Central memory CD8-positive, alpha-beta T cell (primary cell): ENCODE measurements at regions not wholly inside any gene's neighbourhood (a gene's known extent, or its start where the extent isn't known, plus 50 kb on each side); places are given as distances from the start of the nearest gene placed in this dataset.
"Not testable (repeated sequence)": the region's sequence is repeated elsewhere in the genome, so short reads cannot be mapped to it uniquely, and the experiment has no call there.

Experiments used
- ATAC-seq: fragments of 150-1000 bp; cut with Tn5 transposase; replicated peaks from 2 replicates; pipeline ENCODE4 v1.10.0; 2022; ENCODE audit warnings: mild to moderate bottlenecking, moderate FRiP score, moderate number of reproducible peaks; ENCODE audit not compliant: poor library complexity, severe bottlenecking; ENCODE audit errors: extremely low read depth
- DNase-seq, 2 donors: peaks; one replicate each; pipeline ENCODE4 v3.0.0; 2021; ENCODE audit warnings: low spot score in 2 of 2
- H3K27ac Mint-ChIP-seq: one replicate; pipeline ENCODE4 v1.8.0; 2022; ENCODE audit warnings: low read depth, mild to moderate bottlenecking, moderate library complexity, mixed read lengths
- H3K27me3 Mint-ChIP-seq: one replicate; pipeline ENCODE4 v1.8.0; 2022; ENCODE audit warnings: mixed read lengths
- H3K36me3 Mint-ChIP-seq: one replicate; pipeline ENCODE4 v1.8.0; 2022; ENCODE audit warnings: mild to moderate bottlenecking, moderate library complexity, mixed read lengths; ENCODE audit not compliant: insufficient read depth
- H3K4me1 Mint-ChIP-seq: one replicate; pipeline ENCODE4 v1.8.0; 2022; ENCODE audit warnings: mixed read lengths
- H3K4me3 Mint-ChIP-seq: one replicate; pipeline ENCODE4 v1.8.0; 2022; ENCODE audit warnings: mild to moderate bottlenecking, moderate library complexity, mixed read lengths
- H3K9me3 Mint-ChIP-seq: one replicate; pipeline ENCODE4 v1.8.0; 2022; ENCODE audit warnings: mixed read lengths

DNA sequence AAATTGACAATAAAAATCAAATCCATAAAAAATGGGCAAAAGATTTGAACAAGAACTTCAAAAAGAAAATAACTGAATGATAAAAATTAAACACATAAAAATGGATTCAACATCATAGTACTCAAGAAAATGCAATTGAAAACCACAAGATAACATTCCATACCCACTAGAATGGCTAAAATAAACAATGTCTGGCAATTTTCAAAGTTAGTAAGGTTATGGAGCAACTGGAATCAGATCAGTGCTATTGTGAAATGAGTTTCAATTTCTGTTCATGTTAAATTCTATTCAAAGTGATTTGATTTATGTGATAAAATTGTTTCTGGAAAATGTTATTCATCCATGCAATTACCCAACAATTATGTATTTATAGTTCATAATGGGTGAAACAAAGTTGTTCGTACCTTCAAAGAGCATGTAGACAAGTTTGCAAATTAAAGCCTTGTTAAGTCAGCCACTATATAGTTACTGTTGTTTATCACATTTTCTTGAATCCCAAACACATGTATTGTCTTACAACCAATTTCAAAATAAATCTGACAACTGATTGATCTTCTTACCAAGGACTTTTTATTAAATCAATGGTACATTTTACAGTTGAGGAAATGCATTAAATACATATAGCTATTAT lies 151.5 kb upstream of the CENPW start:
- Mint-ChIP-seq H3K27ac (no peak overlapping the region), H3K9me3 (no peaks in the 10 kb centered on the region), H3K36me3 (no peaks in the 10 kb centered on the region), H3K4me1 (no peaks in the 10 kb centered on the region), H3K4me3 (no peak overlapping the region), H3K27me3 (no peaks in the 10 kb centered on the region)
- ATAC-seq (no peak), DNase-seq (no peak)

DNA sequence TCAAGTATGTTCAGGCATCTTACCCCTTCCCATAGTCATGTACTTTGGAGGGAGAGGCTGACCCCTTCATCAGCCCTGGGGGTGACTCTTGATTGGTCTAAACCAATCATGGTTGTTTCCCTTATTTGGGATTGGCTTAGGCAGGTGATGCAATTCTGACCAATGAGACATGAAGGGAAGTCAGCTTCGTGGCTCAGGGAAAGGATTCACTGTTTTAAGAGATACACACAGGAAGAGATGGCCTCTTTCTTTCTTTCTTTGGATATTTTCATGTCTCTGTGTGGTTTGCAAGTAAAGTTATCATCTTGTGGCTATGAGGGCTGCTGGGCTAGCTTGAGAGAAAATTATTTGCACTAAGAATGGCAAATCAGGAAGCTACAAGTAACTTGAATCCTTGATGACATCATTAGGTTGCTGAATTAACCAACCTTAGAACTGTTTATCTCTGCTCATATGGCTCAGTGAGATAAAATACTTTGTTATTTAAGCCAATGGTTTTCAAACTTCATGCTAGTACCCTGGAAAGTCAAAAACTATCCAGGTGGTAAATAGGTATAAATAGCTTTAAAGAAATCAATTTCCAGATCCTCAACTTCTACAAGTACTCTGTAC lies 144.2 kb upstream of the CENPW start:
- ATAC-seq, result no peak
- Mint-ChIP-seq H3K4me3 (no peak overlapping the region), H3K27me3 (no peaks in the 10 kb centered on the region), H3K4me1 (no peaks in the 10 kb centered on the region), H3K36me3 (no peaks in the 10 kb centered on the region), H3K27ac (no peak overlapping the region), H3K9me3 (no peaks in the 10 kb centered on the region)
- no peak for DNase-seq

- no peaks in the 10 kb centered on the region for H3K27me3 Mint-ChIP-seq
- ATAC-seq, result no peak
- H3K27ac Mint-ChIP-seq, result no peak overlapping the region
- no peaks in the 10 kb centered on the region for H3K9me3 Mint-ChIP-seq
- no peaks in the 10 kb centered on the region for H3K4me1 Mint-ChIP-seq
- H3K4me3 Mint-ChIP-seq, result no peak overlapping the region
- no peak for DNase-seq
- no peaks in the 10 kb centered on the region for H3K36me3 Mint-ChIP-seq
Measured at GRCh38 chr6:126198631-126199030, 141.3 kb upstream of the CENPW start.

DNA sequence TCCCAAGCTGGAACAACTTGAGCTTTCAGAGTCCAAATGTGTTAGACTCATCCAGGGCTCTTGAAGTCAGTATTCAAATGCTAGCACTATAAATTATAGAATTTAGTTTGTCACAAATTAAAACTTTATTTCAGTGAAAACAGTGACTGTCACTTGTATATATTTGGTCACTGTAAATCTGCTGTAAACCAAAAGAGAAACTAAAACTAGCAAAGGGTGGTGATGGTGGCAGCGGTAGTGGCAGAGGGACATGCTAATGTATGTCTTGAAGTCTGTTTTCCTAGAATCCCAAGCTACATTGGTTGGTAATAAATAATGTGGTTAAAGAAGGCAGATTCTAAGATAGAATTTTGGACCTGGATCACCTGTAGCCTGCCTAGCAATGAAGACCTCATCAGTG lies 140.4 kb upstream of the CENPW start:
- Mint-ChIP-seq H3K27ac (peak overlapping the region; percentile 1), H3K9me3 (no peaks in the 10 kb centered on the region), H3K36me3 (no peaks in the 10 kb centered on the region), H3K4me1 (no peaks in the 10 kb centered on the region), H3K27me3 (no peaks in the 10 kb centered on the region), H3K4me3 (peak overlapping the region; percentile 10)
- no peak for ATAC-seq
- DNase-seq, result no peak

- no peak for DNase-seq
- H3K27ac Mint-ChIP-seq, result no peak overlapping the region
Measured at GRCh38 chr6:126202707-126203106, 137.2 kb upstream of the CENPW start.

GRCh38 chr6:126204126-126204525 lies 135.8 kb upstream of the CENPW start:
- Mint-ChIP-seq H3K27ac (no peak overlapping the region), H3K36me3 (no peaks in the 10 kb centered on the region), H3K4me1 (no peaks in the 10 kb centered on the region), H3K4me3 (no peak overlapping the region), H3K27me3 (no peaks in the 10 kb centered on the region), H3K9me3 (no peaks in the 10 kb centered on the region)
- ATAC-seq, result no peak
- DNase-seq, result no peak

More at GRCh38 chr6:126202707-126203106, 137.2 kb upstream of the CENPW start:
- H3K4me1 Mint-ChIP-seq, result no peaks in the 10 kb centered on the region
- no peak for ATAC-seq
- H3K9me3 Mint-ChIP-seq, result no peaks in the 10 kb centered on the region
- no peaks in the 10 kb centered on the region for H3K27me3 Mint-ChIP-seq
- no peak overlapping the region for H3K4me3 Mint-ChIP-seq
- H3K36me3 Mint-ChIP-seq, result no peaks in the 10 kb centered on the region

DNA sequence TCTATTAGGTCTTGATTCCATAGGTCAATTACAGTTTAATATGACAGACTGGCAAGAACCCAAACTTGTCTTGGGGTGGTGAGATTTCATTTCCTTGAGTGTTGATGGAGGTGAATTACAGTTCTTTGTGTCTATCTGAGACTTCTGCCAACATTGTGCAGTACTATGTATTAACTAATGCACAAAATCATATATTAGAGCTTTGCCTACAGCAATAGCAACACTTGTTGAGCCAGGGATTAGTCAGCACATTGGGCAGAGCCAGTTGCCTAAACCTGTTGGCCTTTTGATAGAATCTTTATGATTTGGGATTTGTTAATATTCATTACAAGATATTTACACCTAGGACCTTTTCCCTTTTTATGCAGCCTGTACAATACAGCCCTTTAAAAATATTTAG lies 135.3 kb upstream of the CENPW start:
- H3K27me3 Mint-ChIP-seq, result no peaks in the 10 kb centered on the region
- H3K36me3 Mint-ChIP-seq, result no peaks in the 10 kb centered on the region
- H3K4me1 Mint-ChIP-seq, result no peaks in the 10 kb centered on the region
- no peak for ATAC-seq
- no peak for DNase-seq
- H3K27ac Mint-ChIP-seq, result no peak overlapping the region
- H3K4me3 Mint-ChIP-seq, result no peak overlapping the region
- H3K9me3 Mint-ChIP-seq, result no peaks in the 10 kb centered on the region

DNA sequence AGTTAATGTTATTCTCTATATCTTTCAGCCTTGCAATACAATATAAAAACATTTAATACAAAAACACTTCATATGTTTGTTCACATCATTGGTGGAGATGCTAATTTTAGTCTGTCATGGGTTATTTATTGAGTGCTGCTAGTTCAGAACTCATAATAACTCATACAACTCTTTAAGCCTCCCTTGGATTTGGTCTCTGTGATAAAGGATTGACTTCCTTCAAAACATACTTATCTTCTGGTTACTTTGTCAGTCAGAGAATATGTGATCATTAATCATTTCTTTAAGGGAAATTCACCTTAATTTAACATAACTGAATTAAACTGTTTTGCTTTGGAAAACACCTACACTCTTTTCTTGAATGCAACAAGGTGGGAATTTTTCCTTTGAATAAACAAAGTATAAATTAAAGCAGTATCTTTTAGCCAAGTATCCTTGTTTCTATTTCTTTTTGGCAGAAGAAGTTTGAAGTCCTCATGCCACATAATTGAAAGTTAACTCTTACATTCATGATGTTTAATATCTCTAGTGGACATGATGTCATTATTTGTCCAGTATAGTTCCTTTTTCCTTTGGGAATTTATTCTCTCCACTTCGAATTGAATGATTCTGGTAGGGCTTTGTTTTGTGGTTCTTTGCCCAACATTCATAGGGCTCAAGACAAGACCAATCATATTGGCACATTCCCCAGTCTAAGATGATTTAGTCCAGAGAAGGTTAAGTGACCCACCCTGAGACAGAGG lies 133.2 kb upstream of the CENPW start:
- DNase-seq, result no peak
- no peaks in the 10 kb centered on the region for H3K4me1 Mint-ChIP-seq
- no peak overlapping the region for H3K4me3 Mint-ChIP-seq
- no peaks in the 10 kb centered on the region for H3K36me3 Mint-ChIP-seq
- ATAC-seq, result no peak
- no peaks in the 10 kb centered on the region for H3K9me3 Mint-ChIP-seq
- H3K27me3 Mint-ChIP-seq, result no peaks in the 10 kb centered on the region
- H3K27ac Mint-ChIP-seq, result no peak overlapping the region

- Mint-ChIP-seq H3K4me1 (no peaks in the 10 kb centered on the region), H3K27ac (no peak overlapping the region), H3K9me3 (no peaks in the 10 kb centered on the region), H3K27me3 (no peaks in the 10 kb centered on the region), H3K36me3 (no peaks in the 10 kb centered on the region), H3K4me3 (no peak overlapping the region)
- DNase-seq (no peak), ATAC-seq (no peak)
Measured at GRCh38 chr6:126210398-126211075, 129.4 kb upstream of the CENPW start.

DNA sequence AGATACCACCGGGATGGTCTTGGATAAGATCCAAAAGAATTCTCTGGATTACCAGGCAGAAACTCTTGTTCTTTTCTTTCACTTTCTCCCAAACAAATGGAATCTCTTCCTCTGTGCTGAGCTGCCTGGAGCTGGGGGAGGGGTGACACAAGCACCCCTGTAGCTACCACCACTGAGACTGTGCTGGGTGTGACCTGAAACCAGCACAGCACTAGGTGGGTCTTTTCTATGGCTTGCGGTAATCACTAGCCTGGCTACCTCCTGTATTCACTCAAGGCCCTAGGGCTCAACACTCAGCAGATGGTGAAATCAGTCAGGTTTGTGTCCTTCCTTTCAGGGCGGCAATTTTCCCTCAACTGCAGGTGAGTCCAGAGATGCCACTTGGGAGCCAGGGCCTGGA lies 122.4 kb upstream of the CENPW start:
- H3K9me3 Mint-ChIP-seq, result no peaks in the 10 kb centered on the region
- no peak for DNase-seq
- no peak overlapping the region for H3K4me3 Mint-ChIP-seq
- ATAC-seq, result no peak
- no peaks in the 10 kb centered on the region for H3K4me1 Mint-ChIP-seq
- peaks cover 2% of the 10 kb centered on the region for H3K36me3 Mint-ChIP-seq
- no peaks in the 10 kb centered on the region for H3K27me3 Mint-ChIP-seq
- no peak overlapping the region for H3K27ac Mint-ChIP-seq

GRCh38 chr6:126220901-126221300 lies 119.0 kb upstream of the CENPW start:
- not testable (repeated sequence) for H3K27me3 Mint-ChIP-seq, H3K4me1 Mint-ChIP-seq, H3K36me3 Mint-ChIP-seq, H3K27ac Mint-ChIP-seq, DNase-seq, H3K4me3 Mint-ChIP-seq, ATAC-seq, H3K9me3 Mint-ChIP-seq

GRCh38 chr6:126227833-126228702 lies 111.8 kb upstream of the CENPW start:
- Mint-ChIP-seq H3K4me3 (no peak overlapping the region), H3K27me3 (no peaks in the 10 kb centered on the region), H3K36me3 (no peaks in the 10 kb centered on the region), H3K4me1 (no peaks in the 10 kb centered on the region), H3K27ac (no peak overlapping the region), H3K9me3 (no peaks in the 10 kb centered on the region)
- ATAC-seq (no peak), DNase-seq (no peak)
